ENCODE measurements at regions not wholly inside any gene's neighbourhood (a gene's known extent, or its start where the extent isn't known, plus 50 kb on each side); places are given as distances from the start of the nearest gene placed in this dataset.

DNA sequence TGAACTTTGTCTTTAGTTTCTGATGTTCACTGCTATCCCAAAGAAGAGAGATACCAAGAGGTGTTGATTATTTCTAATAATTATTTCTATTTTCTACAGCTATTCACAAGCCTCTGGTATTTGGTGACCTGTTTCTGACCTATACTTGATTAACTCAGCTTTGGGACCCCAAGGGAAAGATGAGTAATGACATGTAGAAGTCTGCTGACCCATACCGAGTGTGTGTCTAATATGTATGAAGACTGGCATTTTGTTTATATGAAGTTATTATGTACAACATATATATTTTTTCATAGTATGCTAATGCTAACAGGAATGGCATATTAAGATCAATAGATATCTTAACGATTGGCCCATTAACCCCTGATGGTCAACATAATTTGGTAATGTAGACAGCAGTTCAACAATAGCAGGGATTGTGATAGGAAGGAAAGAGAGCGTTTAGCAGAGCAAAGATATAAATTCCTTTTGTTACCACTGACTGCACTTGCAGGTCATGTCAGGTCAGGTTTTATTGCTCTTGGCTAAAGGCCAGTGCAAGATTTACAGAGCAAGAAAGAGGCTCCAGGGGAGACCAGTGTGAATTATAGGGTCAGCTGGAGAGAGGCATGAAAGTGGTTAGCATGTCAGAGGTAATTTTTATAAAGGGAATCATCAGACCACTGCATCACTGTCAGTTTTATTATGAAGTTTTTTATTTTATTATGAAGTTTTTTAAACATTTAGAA is 94.7 kb upstream of the DIPK2B start:
- Histone ChIP-seq H3K27me3 (ENCODE audit: insufficient read depth, low read length, poor library complexity) (no peaks in the 10 kb centered on the region), H3K4me1 (ENCODE audit: insufficient read depth, low read length) (no peaks in the 10 kb centered on the region), H3K9me3 (ENCODE audit: insufficient read depth, low read length, severe bottlenecking) (no peaks in the 10 kb centered on the region), H2AFZ (ENCODE audit: low read depth, low read length) (no peak overlapping the region), H3K27ac (ENCODE audit: low read length) (no peak overlapping the region), H3K79me2 (ENCODE audit: insufficient read depth, low read length) (no peaks in the 10 kb centered on the region), H3K4me3 (ENCODE audit: low read depth in 1 of 2, low read length in 2 of 2) (no peak overlapping the region), H3K9ac (ENCODE audit: low read depth, low read length) (no peak overlapping the region), H3K4me2 (ENCODE audit: insufficient read depth, low read length) (no peak overlapping the region), H3K36me3 (ENCODE audit: insufficient read depth, low read length) (no peaks in the 10 kb centered on the region), H4K20me1 (ENCODE audit: insufficient read depth, low read length) (no peaks in the 10 kb centered on the region)
- no peak for TF ChIP-seq EZH2 (IDR thresholded peaks at IDR 0.05; ENCODE audit: borderline replicate concordance, low read depth, low read length, severe bottlenecking)
- TF ChIP-seq, protein P1, sequence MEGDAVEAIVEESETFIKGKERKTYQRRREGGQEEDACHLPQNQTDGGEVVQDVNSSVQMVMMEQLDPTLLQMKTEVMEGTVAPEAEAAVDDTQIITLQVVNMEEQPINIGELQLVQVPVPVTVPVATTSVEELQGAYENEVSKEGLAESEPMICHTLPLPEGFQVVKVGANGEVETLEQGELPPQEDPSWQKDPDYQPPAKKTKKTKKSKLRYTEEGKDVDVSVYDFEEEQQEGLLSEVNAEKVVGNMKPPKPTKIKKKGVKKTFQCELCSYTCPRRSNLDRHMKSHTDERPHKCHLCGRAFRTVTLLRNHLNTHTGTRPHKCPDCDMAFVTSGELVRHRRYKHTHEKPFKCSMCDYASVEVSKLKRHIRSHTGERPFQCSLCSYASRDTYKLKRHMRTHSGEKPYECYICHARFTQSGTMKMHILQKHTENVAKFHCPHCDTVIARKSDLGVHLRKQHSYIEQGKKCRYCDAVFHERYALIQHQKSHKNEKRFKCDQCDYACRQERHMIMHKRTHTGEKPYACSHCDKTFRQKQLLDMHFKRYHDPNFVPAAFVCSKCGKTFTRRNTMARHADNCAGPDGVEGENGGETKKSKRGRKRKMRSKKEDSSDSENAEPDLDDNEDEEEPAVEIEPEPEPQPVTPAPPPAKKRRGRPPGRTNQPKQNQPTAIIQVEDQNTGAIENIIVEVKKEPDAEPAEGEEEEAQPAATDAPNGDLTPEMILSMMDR (IDR thresholded peaks at IDR 0.05; ENCODE audit: borderline replicate concordance, extremely low read depth, low read length, poor library complexity, severe bottlenecking) = no peak
- DNase-seq = no peak
- no peak for ATAC-seq (ENCODE audit: insufficient read depth, low read depth)

GRCh38 chrX:45274576-45274975 is 73.9 kb upstream of the DIPK2B start:
- Histone ChIP-seq H3K4me1 (ENCODE audit: insufficient read depth, low read length) (no peaks in the 10 kb centered on the region), H3K9ac (ENCODE audit: low read depth, low read length) (no peak overlapping the region), H4K20me1 (ENCODE audit: insufficient read depth, low read length) (no peaks in the 10 kb centered on the region), H3K4me2 (ENCODE audit: insufficient read depth, low read length) (no peak overlapping the region), H3K79me2 (ENCODE audit: insufficient read depth, low read length) (no peaks in the 10 kb centered on the region), H3K4me3 (ENCODE audit: low read depth in 1 of 2, low read length in 2 of 2) (no peak overlapping the region), H3K36me3 (ENCODE audit: insufficient read depth, low read length) (no peaks in the 10 kb centered on the region), H2AFZ (ENCODE audit: low read depth, low read length) (no peak overlapping the region), H3K9me3 (ENCODE audit: insufficient read depth, low read length, severe bottlenecking) (no peaks in the 10 kb centered on the region), H3K27me3 (ENCODE audit: insufficient read depth, low read length, poor library complexity) (no peaks in the 10 kb centered on the region), H3K27ac (ENCODE audit: low read length) (no peak overlapping the region)
- TF ChIP-seq EZH2 (IDR thresholded peaks at IDR 0.05; ENCODE audit: borderline replicate concordance, low read depth, low read length, severe bottlenecking) = no peak
- ATAC-seq (ENCODE audit: insufficient read depth, low read depth) (no peak), DNase-seq (no peak)

DNA sequence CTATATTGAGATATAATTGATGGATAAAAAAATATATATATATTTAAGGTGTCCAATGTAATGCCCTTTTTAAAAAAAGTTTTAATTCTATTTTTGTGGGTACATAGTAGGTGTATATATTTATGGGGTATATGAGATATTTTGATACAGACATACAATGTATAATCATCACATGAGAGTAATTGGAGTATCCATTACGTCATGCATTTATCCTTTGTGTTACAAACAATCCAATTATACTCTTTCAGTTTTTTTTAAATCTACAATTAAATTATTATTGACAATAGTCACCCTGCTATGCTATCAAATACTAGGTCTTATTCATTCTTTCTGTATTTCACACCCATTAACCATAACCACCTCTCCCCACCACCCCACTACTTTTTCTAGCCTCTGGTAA is 66.3 kb upstream of the DIPK2B start:
- no peak for TF ChIP-seq EZH2 (IDR thresholded peaks at IDR 0.05; ENCODE audit: borderline replicate concordance, low read depth, low read length, severe bottlenecking)
- TF ChIP-seq, protein P1 (IDR thresholded peaks at IDR 0.05; ENCODE audit: borderline replicate concordance, extremely low read depth, low read length, poor library complexity, severe bottlenecking) = no peak
- Histone ChIP-seq H3K27ac (ENCODE audit: low read length) (no peak overlapping the region), H3K36me3 (ENCODE audit: insufficient read depth, low read length) (no peaks in the 10 kb centered on the region), H3K4me2 (ENCODE audit: insufficient read depth, low read length) (no peak overlapping the region), H3K4me3 (ENCODE audit: low read depth in 1 of 2, low read length in 2 of 2) (no peak overlapping the region), H3K9me3 (ENCODE audit: insufficient read depth, low read length, severe bottlenecking) (no peaks in the 10 kb centered on the region), H3K27me3 (ENCODE audit: insufficient read depth, low read length, poor library complexity) (no peaks in the 10 kb centered on the region), H3K79me2 (ENCODE audit: insufficient read depth, low read length) (no peaks in the 10 kb centered on the region), H3K4me1 (ENCODE audit: insufficient read depth, low read length) (no peaks in the 10 kb centered on the region), H3K9ac (ENCODE audit: low read depth, low read length) (no peak overlapping the region), H2AFZ (ENCODE audit: low read depth, low read length) (no peak overlapping the region), H4K20me1 (ENCODE audit: insufficient read depth, low read length) (no peaks in the 10 kb centered on the region)
- no peak for DNase-seq
- no peak for ATAC-seq (ENCODE audit: insufficient read depth, low read depth)

DNA sequence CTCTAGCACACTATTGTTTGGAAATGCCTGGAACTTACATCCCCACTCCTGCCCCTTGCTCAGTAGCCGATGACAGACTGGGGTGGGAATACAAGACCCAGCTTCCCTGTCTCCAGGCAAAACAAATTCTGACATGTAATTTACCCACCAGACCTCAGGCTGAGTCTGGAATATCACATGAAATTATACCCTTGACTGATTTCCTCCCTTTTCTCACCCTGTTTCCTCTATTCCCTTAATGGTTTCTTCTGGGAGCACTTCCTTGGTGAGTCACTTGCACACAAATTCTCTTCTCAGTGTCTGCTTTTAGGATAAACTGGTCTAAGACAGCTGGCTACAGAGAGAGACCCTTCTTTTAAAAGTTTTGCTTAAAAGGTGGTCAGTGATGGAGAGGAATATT is 65.8 kb upstream of the DIPK2B start:
- no peaks in the 10 kb centered on the region for H3K36me3 ChIP-seq (ENCODE audit: insufficient read depth, low read length)
- no peaks in the 10 kb centered on the region for H3K79me2 ChIP-seq (ENCODE audit: insufficient read depth, low read length)
- no peak for DNase-seq
- no peaks in the 10 kb centered on the region for H3K27me3 ChIP-seq (ENCODE audit: insufficient read depth, low read length, poor library complexity)
- H4K20me1 ChIP-seq (ENCODE audit: insufficient read depth, low read length) = no peaks in the 10 kb centered on the region
- H3K4me2 ChIP-seq (ENCODE audit: insufficient read depth, low read length) = no peak overlapping the region
- no peaks in the 10 kb centered on the region for H3K9me3 ChIP-seq (ENCODE audit: insufficient read depth, low read length, severe bottlenecking)
- no peaks in the 10 kb centered on the region for H3K4me1 ChIP-seq (ENCODE audit: insufficient read depth, low read length)
- no peak overlapping the region for H3K4me3 ChIP-seq (ENCODE audit: low read depth in 1 of 2, low read length in 2 of 2)
- no peak overlapping the region for H3K27ac ChIP-seq (ENCODE audit: low read length)
- TF ChIP-seq EZH2 (IDR thresholded peaks at IDR 0.05; ENCODE audit: borderline replicate concordance, low read depth, low read length, severe bottlenecking) = no peak
- TF ChIP-seq, protein P1 (IDR thresholded peaks at IDR 0.05; ENCODE audit: borderline replicate concordance, extremely low read depth, low read length, poor library complexity, severe bottlenecking) = no peak
- no peak overlapping the region for H3K9ac ChIP-seq (ENCODE audit: low read depth, low read length)
- no peak overlapping the region for H2AFZ ChIP-seq (ENCODE audit: low read depth, low read length)
- no peak for ATAC-seq (ENCODE audit: insufficient read depth, low read depth)
